CD14-positive monocyte (primary cell): ENCODE measurements at regions not wholly inside any gene's neighbourhood (a gene's known extent, or its start where the extent isn't known, plus 50 kb on each side); places are given as distances from the start of the nearest gene placed in this dataset.

ENCODE experiments used
- DNase-seq, 3 donors: peaks; one replicate each; pipeline ENCODE4 v3.0.0-alpha.2; 2011 to 2022
- H2AFZ ChIP-seq: 2 replicates; pipeline ENCODE4 v1.6.0; 2012; ENCODE audit warnings: mild to moderate bottlenecking, low read depth, low read length, inconsistent platforms; ENCODE audit not compliant: insufficient read depth, poor library complexity, severe bottlenecking
- H3K27ac ChIP-seq, 2 donors: 1 replicate in 1 of 2; 2 replicates in 1 of 2; pipeline ENCODE4 v1.5.1; 2012 to 2013; ENCODE audit warnings: low read length in 2 of 2, control low read depth in 1 of 2, inconsistent platforms in 1 of 2, low read depth in 1 of 2, mild to moderate bottlenecking in 1 of 2
- H3K27me3 ChIP-seq, 2 donors: one replicate each; pipeline versions ENCODE4 v1.6.0 to v1.6.1; 2011 to 2013; ENCODE audit warnings: low read length in 2 of 2; ENCODE audit not compliant: control insufficient read depth in 2 of 2, insufficient read depth in 2 of 2
- H3K36me3 ChIP-seq, 2 donors: replicated peaks in 1 of 2; 1 replicate in 1 of 2; 2 replicates in 1 of 2; pipeline versions ENCODE4 v1.5.1 to v1.6.1; 2012 to 2013; ENCODE audit warnings: low read length in 2 of 2, control low read depth in 1 of 2, inconsistent platforms in 1 of 2, mild to moderate bottlenecking in 1 of 2; ENCODE audit not compliant: insufficient read depth in 2 of 2, control insufficient read depth in 1 of 2
- H3K4me1 ChIP-seq, 2 donors: 1 replicate in 1 of 2; 2 replicates in 1 of 2; pipeline versions ENCODE4 v1.5.1 to v1.6.1; 2012 to 2013; ENCODE audit warnings: low read length in 2 of 2, control low read depth in 1 of 2, inconsistent platforms in 1 of 2, mild to moderate bottlenecking in 1 of 2, moderate library complexity in 1 of 2; ENCODE audit not compliant: insufficient read depth in 2 of 2, control insufficient read depth in 1 of 2
- H3K4me2 ChIP-seq: replicated peaks from 2 replicates; pipeline ENCODE3; 2012; ENCODE audit warnings: low read length, moderate library complexity, mild to moderate bottlenecking; ENCODE audit not compliant: poor library complexity, severe bottlenecking; ENCODE audit errors: extremely low read depth
- H3K4me3 ChIP-seq, 3 experiments: fragments of 200-600 bp in 1 of 3; sonication (generic) in 1 of 3; replicated peaks in 1 of 3; 1 replicate in 2 of 3; 2 replicates in 1 of 3; pipeline ENCODE4 v1.5.1; 2011 to 2013; ENCODE audit warnings: low read length in 3 of 3, mild to moderate bottlenecking in 3 of 3, control low read depth in 2 of 3, low read depth in 2 of 3, inconsistent platforms in 1 of 3, moderate library complexity in 1 of 3
- H3K79me2 ChIP-seq: 2 replicates; pipeline ENCODE4 v1.6.0; 2012; ENCODE audit warnings: mild to moderate bottlenecking, control low read depth, inconsistent platforms, low read length, moderate library complexity; ENCODE audit not compliant: insufficient read depth
- H3K9ac ChIP-seq: 2 replicates; pipeline ENCODE4 v1.6.0; 2017; ENCODE audit warnings: low read length, mild to moderate bottlenecking; ENCODE audit not compliant: insufficient read depth, poor library complexity, severe bottlenecking
- H3K9me3 ChIP-seq, 2 donors: replicated peaks in 1 of 2; 1 replicate in 1 of 2; 2 replicates in 1 of 2; pipeline versions ENCODE4 v1.5.1 to v1.6.1; 2012 to 2013; ENCODE audit warnings: low read length in 2 of 2, control low read depth in 1 of 2; ENCODE audit not compliant: control insufficient read depth in 1 of 2, insufficient read depth in 1 of 2
- H4K20me1 ChIP-seq: 2 replicates; pipeline ENCODE4 v1.6.0; 2012; ENCODE audit warnings: mild to moderate bottlenecking, low read length, control low read depth, moderate library complexity; ENCODE audit not compliant: insufficient read depth
- H3K27ac Mint-ChIP-seq, 7 donors: one replicate each; pipeline ENCODE4 v1.8.0; 2020; ENCODE audit warnings: mild to moderate bottlenecking in 7 of 7, mixed read lengths in 7 of 7, moderate library complexity in 6 of 7, inconsistent platforms in 2 of 7
- H3K27me3 Mint-ChIP-seq, 3 donors: one replicate each; pipeline ENCODE4 v1.8.0; 2021 to 2022; ENCODE audit warnings: low read depth in 3 of 3, mild to moderate bottlenecking in 3 of 3, mixed read lengths in 3 of 3, moderate library complexity in 3 of 3, inconsistent platforms in 1 of 3
- H3K36me3 Mint-ChIP-seq, 2 donors: one replicate each; pipeline ENCODE4 v1.8.0; 2020; ENCODE audit warnings: mixed read lengths in 2 of 2, inconsistent platforms in 1 of 2, mild to moderate bottlenecking in 1 of 2
- H3K4me1 Mint-ChIP-seq: one replicate; pipeline ENCODE4 v1.8.0; 2020; ENCODE audit warnings: mild to moderate bottlenecking, mixed read lengths
- H3K4me3 Mint-ChIP-seq, 2 donors: one replicate each; pipeline ENCODE4 v1.8.0; 2020; ENCODE audit warnings: mild to moderate bottlenecking in 2 of 2, mixed read lengths in 2 of 2, moderate library complexity in 1 of 2
- H3K9me3 Mint-ChIP-seq, 7 donors: one replicate each; pipeline ENCODE4 v1.8.0; 2020 to 2022; ENCODE audit warnings: mixed read lengths in 7 of 7, mild to moderate bottlenecking in 6 of 7, moderate library complexity in 6 of 7, inconsistent platforms in 2 of 7
- WGBS: methylation state at CpG from one replicate; pipeline ENCODE4 v1.1.5; 2013; ENCODE audit warnings: missing lambda C conversion rate; ENCODE audit not compliant: insufficient coverage; 5-methylcytosine and 5-hydroxymethylcytosine counted together
- intact Hi-C, 2 donors: fragments of 100-400 bp; cut with micrococcal nuclease; formaldehyde crosslinking; loops; one replicate each; pipeline versions ENCODE4 v1.15.0 to v1.15.1; 2023
- TF ChIP-seq, protein P1 (sequence below): fragments of 200-600 bp; IDR thresholded peaks from one replicate; pipeline ENCODE4 v1.8.0; 2022; ENCODE audit warnings: antibody characterized with exemption, mild to moderate bottlenecking

DNA sequence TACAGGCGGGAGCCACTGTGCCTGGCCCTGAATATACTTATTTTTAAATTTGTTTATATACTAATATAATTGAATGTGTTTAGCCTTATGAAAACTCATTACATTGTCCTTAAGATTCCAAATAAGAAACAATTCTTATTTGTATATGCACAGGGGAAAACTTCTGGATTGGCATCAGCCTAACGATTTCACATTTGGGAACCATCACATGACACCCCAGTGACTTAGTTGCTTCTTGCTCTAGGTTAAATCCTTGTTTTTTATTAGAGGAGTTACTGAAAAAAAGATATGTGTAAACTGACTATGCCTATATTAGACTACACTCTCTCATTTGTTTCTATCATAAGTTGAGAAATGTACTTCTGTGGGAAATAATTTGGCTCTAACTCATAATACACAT, 520.2 kb downstream of the SPRY1 start:
- Mint-ChIP-seq H3K4me1 (no peaks in the 10 kb centered on the region), H3K27ac (no peak overlapping the region), H3K27me3 (no peaks in the 10 kb centered on the region), H3K4me3 (no peak overlapping the region), H3K36me3 (no peaks in the 10 kb centered on the region), H3K9me3 (no peaks in the 10 kb centered on the region)
- DNase-seq: no peak
- no peaks in the 10 kb centered on the region for H4K20me1 ChIP-seq
- intact Hi-C loops: no loop called here
- no CpG with 5 or more reads among the region's 2 CpGs for WGBS
- no peak overlapping the region for H2AFZ ChIP-seq
- H3K79me2 ChIP-seq: no peaks in the 10 kb centered on the region
- no peak overlapping the region for H3K27ac ChIP-seq
- no peaks in the 10 kb centered on the region for H3K4me1 ChIP-seq
- H3K9me3 ChIP-seq: no peaks in the 10 kb centered on the region
- H3K9ac ChIP-seq: no peak overlapping the region
- no peak overlapping the region for H3K4me2 ChIP-seq
- no peak overlapping the region for H3K4me3 ChIP-seq
- H3K36me3 ChIP-seq: no peaks in the 10 kb centered on the region
- TF ChIP-seq, protein P1, sequence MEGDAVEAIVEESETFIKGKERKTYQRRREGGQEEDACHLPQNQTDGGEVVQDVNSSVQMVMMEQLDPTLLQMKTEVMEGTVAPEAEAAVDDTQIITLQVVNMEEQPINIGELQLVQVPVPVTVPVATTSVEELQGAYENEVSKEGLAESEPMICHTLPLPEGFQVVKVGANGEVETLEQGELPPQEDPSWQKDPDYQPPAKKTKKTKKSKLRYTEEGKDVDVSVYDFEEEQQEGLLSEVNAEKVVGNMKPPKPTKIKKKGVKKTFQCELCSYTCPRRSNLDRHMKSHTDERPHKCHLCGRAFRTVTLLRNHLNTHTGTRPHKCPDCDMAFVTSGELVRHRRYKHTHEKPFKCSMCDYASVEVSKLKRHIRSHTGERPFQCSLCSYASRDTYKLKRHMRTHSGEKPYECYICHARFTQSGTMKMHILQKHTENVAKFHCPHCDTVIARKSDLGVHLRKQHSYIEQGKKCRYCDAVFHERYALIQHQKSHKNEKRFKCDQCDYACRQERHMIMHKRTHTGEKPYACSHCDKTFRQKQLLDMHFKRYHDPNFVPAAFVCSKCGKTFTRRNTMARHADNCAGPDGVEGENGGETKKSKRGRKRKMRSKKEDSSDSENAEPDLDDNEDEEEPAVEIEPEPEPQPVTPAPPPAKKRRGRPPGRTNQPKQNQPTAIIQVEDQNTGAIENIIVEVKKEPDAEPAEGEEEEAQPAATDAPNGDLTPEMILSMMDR: no peak
- H3K27me3 ChIP-seq: no peaks in the 10 kb centered on the region

DNA sequence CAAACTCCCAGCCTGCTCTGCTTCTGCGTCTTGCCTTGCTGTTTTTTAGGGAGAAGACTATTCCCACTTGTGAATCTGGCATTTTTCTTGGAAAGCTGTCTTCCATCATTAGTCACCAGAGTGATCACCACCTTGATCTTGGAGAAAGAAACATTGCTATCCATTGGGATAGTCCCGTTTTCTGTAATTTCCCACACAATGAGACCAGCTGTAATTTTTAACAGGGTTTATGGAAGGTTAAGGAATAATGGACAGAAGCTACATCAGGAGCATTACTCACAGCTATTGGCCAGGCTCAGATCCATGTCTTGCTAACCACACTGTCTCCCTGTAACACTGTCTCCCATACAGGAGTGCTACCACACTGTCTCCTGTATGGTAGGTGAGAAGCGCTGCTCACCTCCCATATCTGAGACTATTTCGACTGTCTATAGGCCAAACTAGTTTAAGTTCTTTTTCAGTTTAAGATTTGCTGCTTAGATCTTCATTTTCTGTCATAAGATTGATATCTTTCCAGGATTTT, 523.0 kb downstream of the SPRY1 start:
- Histone ChIP-seq H3K9me3 (no peaks in the 10 kb centered on the region), H3K79me2 (no peaks in the 10 kb centered on the region), H3K4me2 (no peak overlapping the region), H3K27me3 (no peaks in the 10 kb centered on the region), H3K4me3 (no peak overlapping the region), H3K36me3 (no peaks in the 10 kb centered on the region), H2AFZ (no peak overlapping the region), H3K27ac (no peak overlapping the region), H4K20me1 (no peaks in the 10 kb centered on the region), H3K4me1 (no peaks in the 10 kb centered on the region), H3K9ac (no peak overlapping the region)
- intact Hi-C loops: no loop called here
- Mint-ChIP-seq H3K4me1 (no peaks in the 10 kb centered on the region), H3K27me3 (no peaks in the 10 kb centered on the region), H3K4me3 (no peak overlapping the region), H3K9me3 (no peaks in the 10 kb centered on the region), H3K36me3 (no peaks in the 10 kb centered on the region), H3K27ac (no peak overlapping the region)
- TF ChIP-seq, protein P1: no peak
- no peak for DNase-seq
- WGBS: no CpG with 5 or more reads among the region's 4 CpGs
